Stomach (tissue), 4 donors: ENCODE measurements at regions not wholly inside any gene's neighbourhood (a gene's known extent, or its start where the extent isn't known, plus 50 kb on each side); places are given as distances from the start of the nearest gene placed in this dataset.

Experiments
- POLR2A ChIP-seq, 4 donors: fragments of 450-650 bp; IDR thresholded peaks; one replicate each; pipeline ENCODE4 v1.6.1; 2016; ENCODE audit warnings: antibody characterized with exemption in 4 of 4, control low read depth in 2 of 4, mild to moderate bottlenecking in 1 of 4, moderate library complexity in 1 of 4
- TF ChIP-seq, protein P1 (sequence below), 7 experiments: fragments of 450-650 bp in 4 of 7; fragments of 200-600 bp in 3 of 7; sonication (generic) in 3 of 7; IDR thresholded peaks; one replicate each; pipeline ENCODE4 v1.5.1; 2016 to 2019; ENCODE audit warnings: antibody characterized with exemption in 7 of 7, control low read depth in 2 of 7, mild to moderate bottlenecking in 1 of 7

DNA sequence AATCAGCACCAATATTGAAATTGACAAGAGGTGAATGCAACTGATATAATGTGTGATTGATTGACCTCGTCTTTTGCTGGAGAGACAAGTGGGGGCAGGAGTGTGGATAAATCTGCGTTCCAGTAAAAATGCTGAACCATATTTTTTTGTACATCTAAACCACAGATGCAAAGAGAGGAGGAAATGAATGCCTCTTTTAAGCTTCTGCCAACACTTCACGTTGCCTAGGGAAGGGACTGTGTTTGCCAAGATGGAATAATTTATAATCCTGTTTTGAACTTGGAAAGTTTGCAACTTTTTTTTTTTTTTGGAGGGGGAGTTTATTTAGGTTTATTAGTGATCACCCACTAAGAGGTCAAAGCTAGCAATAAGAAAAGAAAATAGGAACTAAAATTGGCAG, 288.2 kb upstream of the EEF2KMT start:
- TF ChIP-seq, protein P1, sequence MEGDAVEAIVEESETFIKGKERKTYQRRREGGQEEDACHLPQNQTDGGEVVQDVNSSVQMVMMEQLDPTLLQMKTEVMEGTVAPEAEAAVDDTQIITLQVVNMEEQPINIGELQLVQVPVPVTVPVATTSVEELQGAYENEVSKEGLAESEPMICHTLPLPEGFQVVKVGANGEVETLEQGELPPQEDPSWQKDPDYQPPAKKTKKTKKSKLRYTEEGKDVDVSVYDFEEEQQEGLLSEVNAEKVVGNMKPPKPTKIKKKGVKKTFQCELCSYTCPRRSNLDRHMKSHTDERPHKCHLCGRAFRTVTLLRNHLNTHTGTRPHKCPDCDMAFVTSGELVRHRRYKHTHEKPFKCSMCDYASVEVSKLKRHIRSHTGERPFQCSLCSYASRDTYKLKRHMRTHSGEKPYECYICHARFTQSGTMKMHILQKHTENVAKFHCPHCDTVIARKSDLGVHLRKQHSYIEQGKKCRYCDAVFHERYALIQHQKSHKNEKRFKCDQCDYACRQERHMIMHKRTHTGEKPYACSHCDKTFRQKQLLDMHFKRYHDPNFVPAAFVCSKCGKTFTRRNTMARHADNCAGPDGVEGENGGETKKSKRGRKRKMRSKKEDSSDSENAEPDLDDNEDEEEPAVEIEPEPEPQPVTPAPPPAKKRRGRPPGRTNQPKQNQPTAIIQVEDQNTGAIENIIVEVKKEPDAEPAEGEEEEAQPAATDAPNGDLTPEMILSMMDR (IDR thresholded peaks at IDR 0.05): no peak
- TF ChIP-seq POLR2A (IDR thresholded peaks at IDR 0.05): no peak
